Ovary (tissue), 3 donors: ENCODE measurements at regions not wholly inside any gene's neighbourhood (a gene's known extent, or its start where the extent isn't known, plus 50 kb on each side); places are given as distances from the start of the nearest gene placed in this dataset.

Experiments used
- EP300 ChIP-seq: sonication (generic); formaldehyde crosslinking; IDR thresholded peaks from one replicate; pipeline ENCODE4 v1.6.1; 2017; ENCODE audit warnings: antibody characterized with exemption
- POLR2A ChIP-seq: fragments of 450-650 bp; IDR thresholded peaks from one replicate; pipeline ENCODE4 v1.6.1; 2017; ENCODE audit warnings: antibody characterized with exemption, mild to moderate bottlenecking, moderate library complexity
- TF ChIP-seq, protein P1 (sequence below), 3 donors: fragments of 450-650 bp in 2 of 3; fragments of 200-600 bp in 1 of 3; IDR thresholded peaks; one replicate each; pipeline versions ENCODE4 v1.5.1 to v1.8.0; 2016 to 2022; ENCODE audit warnings: antibody characterized with exemption in 3 of 3, mild to moderate bottlenecking in 1 of 3
- donor health status: DM: no; HTN: no; CAD: no.

DNA sequence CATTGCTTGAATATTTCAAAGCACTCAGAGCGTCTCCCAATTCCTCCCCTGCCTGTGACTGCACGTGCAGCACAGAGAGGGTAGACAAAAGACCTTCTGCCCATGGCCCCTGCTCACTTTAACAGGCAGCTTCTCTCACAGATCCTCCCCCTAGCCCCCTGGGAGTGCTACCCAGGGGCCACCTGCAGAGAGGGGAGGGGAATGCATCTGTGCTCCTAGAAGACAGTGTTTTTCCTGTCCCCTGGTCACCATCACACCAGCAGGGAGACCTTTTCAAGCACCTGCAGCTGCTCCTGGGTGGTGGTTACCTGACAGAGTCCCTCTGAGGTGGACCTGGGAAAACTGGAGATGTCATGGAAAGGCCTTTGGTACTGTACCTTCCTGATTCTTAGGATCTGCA, 56.7 kb upstream of the PRR23C start:
- TF ChIP-seq POLR2A (no peak), EP300 (no peak)
- TF ChIP-seq, protein P1, sequence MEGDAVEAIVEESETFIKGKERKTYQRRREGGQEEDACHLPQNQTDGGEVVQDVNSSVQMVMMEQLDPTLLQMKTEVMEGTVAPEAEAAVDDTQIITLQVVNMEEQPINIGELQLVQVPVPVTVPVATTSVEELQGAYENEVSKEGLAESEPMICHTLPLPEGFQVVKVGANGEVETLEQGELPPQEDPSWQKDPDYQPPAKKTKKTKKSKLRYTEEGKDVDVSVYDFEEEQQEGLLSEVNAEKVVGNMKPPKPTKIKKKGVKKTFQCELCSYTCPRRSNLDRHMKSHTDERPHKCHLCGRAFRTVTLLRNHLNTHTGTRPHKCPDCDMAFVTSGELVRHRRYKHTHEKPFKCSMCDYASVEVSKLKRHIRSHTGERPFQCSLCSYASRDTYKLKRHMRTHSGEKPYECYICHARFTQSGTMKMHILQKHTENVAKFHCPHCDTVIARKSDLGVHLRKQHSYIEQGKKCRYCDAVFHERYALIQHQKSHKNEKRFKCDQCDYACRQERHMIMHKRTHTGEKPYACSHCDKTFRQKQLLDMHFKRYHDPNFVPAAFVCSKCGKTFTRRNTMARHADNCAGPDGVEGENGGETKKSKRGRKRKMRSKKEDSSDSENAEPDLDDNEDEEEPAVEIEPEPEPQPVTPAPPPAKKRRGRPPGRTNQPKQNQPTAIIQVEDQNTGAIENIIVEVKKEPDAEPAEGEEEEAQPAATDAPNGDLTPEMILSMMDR (IDR thresholded peaks at IDR 0.05), result no peak
